Stimulated activated CD8-positive, alpha-beta memory T cell treated with anti-CD3 and anti-CD28 coated beads, Interleukin-2, amount 100 ng/mL, for 48 hours (primary cell): ENCODE measurements at regions not wholly inside any gene's neighbourhood (a gene's known extent, or its start where the extent isn't known, plus 50 kb on each side); places are given as distances from the start of the nearest gene placed in this dataset.
"Not testable (repeated sequence)": the region's sequence is repeated elsewhere in the genome, so short reads cannot be mapped to it uniquely, and the experiment has no call there.

Source experiments
- DNase-seq, 2 donors: peaks; one replicate each; pipeline ENCODE4 v3.0.0-alpha.2; 2020; ENCODE audit warnings: low read depth in 2 of 2

GRCh38 chr12:46519407-46519806, 146.8 kb upstream of the SLC38A2 start:
- DNase-seq = no peak

- DNase-seq = no peak
Observed at GRCh38 chr12:46518729-46519128, 146.2 kb upstream of the SLC38A2 start.

GRCh38 chr12:46518169-46518568, 145.6 kb upstream of the SLC38A2 start:
- DNase-seq = no peak

- no peak for DNase-seq
Observed at GRCh38 chr12:46517579-46517962, 145.0 kb upstream of the SLC38A2 start.

- no peak for DNase-seq
Observed at GRCh38 chr12:46516933-46517578, 144.5 kb upstream of the SLC38A2 start.

GRCh38 chr12:46516238-46516932, 143.8 kb upstream of the SLC38A2 start:
- DNase-seq = no peak

- no peak for DNase-seq
Observed at GRCh38 chr12:46515829-46516228, 143.3 kb upstream of the SLC38A2 start.

- no peak for DNase-seq
Observed at GRCh38 chr12:46514886-46515285, 142.3 kb upstream of the SLC38A2 start.

- not testable (repeated sequence) for DNase-seq
Observed at GRCh38 chr12:46510257-46510656, 137.7 kb upstream of the SLC38A2 start.

GRCh38 chr12:46509135-46509534, 136.6 kb upstream of the SLC38A2 start:
- no peak for DNase-seq

GRCh38 chr12:46508651-46509050, 136.1 kb upstream of the SLC38A2 start:
- DNase-seq = no peak

- DNase-seq = no peak
Observed at GRCh38 chr12:46507766-46508165, 135.2 kb upstream of the SLC38A2 start.

- DNase-seq = no peak
Observed at GRCh38 chr12:46506961-46507360, 134.4 kb upstream of the SLC38A2 start.

GRCh38 chr12:46506198-46506597, 133.6 kb upstream of the SLC38A2 start:
- no peak for DNase-seq

GRCh38 chr12:46504494-46504893, 131.9 kb upstream of the SLC38A2 start:
- no peak for DNase-seq

GRCh38 chr12:46503637-46504175, 131.1 kb upstream of the SLC38A2 start:
- no peak for DNase-seq

GRCh38 chr12:46500673-46501072, 128.1 kb upstream of the SLC38A2 start:
- DNase-seq = no peak

GRCh38 chr12:46499901-46500300, 127.3 kb upstream of the SLC38A2 start:
- DNase-seq = no peak

- no peak for DNase-seq
Observed at GRCh38 chr12:46499226-46499625, 126.7 kb upstream of the SLC38A2 start.

- no peak for DNase-seq
Observed at GRCh38 chr12:46497739-46498138, 125.2 kb upstream of the SLC38A2 start.

GRCh38 chr12:46494424-46494823, 121.9 kb upstream of the SLC38A2 start:
- no peak for DNase-seq

- no peak for DNase-seq
Observed at GRCh38 chr12:46493834-46494181, 121.2 kb upstream of the SLC38A2 start.

GRCh38 chr12:46493150-46493833, 120.7 kb upstream of the SLC38A2 start:
- no peak for DNase-seq
